Liver (tissue), 3 donors: ENCODE measurements at regions not wholly inside any gene's neighbourhood (a gene's known extent, or its start where the extent isn't known, plus 50 kb on each side); places are given as distances from the start of the nearest gene placed in this dataset.

Experiments used
- ATF3 ChIP-seq: IDR thresholded peaks from 2 replicates; pipeline ENCODE4 v1.6.1; 2016; ENCODE audit warnings: antibody characterized with exemption
- CTCF ChIP-seq: fragments of 150-350 bp; IDR thresholded peaks from 2 replicates; pipeline ENCODE4 v1.5.1; 2017; ENCODE audit warnings: improper control_type of control experiment, low read depth, low read length; ENCODE audit not compliant: missing input control
- FOXA1 ChIP-seq: IDR thresholded peaks from 2 replicates; pipeline ENCODE4 v1.6.1; 2016; ENCODE audit warnings: antibody characterized with exemption
- GABPA ChIP-seq, 2 donors: IDR thresholded peaks in 1 of 2; conservative IDR thresholded peaks in 1 of 2; 2 replicates each; pipeline ENCODE4 v1.6.1; 2016; ENCODE audit warnings: antibody characterized with exemption in 2 of 2, mild to moderate bottlenecking in 1 of 2, moderate library complexity in 1 of 2
- HNF4A ChIP-seq, 2 donors: conservative IDR thresholded peaks; 2 replicates each; pipeline ENCODE4 v1.6.1; 2016; ENCODE audit warnings: antibody characterized with exemption in 2 of 2, mild to moderate bottlenecking in 2 of 2
- JUND ChIP-seq, 2 donors: IDR thresholded peaks; 2 replicates each; pipeline ENCODE4 v1.6.1; 2016; ENCODE audit warnings: antibody characterized with exemption in 2 of 2
- MAX ChIP-seq: IDR thresholded peaks from 2 replicates; pipeline ENCODE4 v1.6.1; 2016; ENCODE audit warnings: antibody characterized with exemption
- NR2F2 ChIP-seq: IDR thresholded peaks from 2 replicates; pipeline ENCODE4 v1.6.1; 2016; ENCODE audit warnings: antibody characterized with exemption
- RAD21 ChIP-seq, 2 donors: IDR thresholded peaks; 2 replicates each; pipeline ENCODE4 v1.6.1; 2016; ENCODE audit warnings: antibody characterized with exemption in 2 of 2, mild to moderate bottlenecking in 2 of 2
- REST ChIP-seq: IDR thresholded peaks from 2 replicates; pipeline ENCODE4 v1.6.1; 2016; ENCODE audit warnings: antibody characterized with exemption, mild to moderate bottlenecking
- RXRA ChIP-seq, 2 donors: IDR thresholded peaks; 2 replicates each; pipeline ENCODE4 v1.6.1; 2017 to 2018; ENCODE audit warnings: antibody characterized with exemption in 2 of 2, mild to moderate bottlenecking in 1 of 2
- TAF1 ChIP-seq: conservative IDR thresholded peaks from 2 replicates; pipeline ENCODE4 v1.6.1; 2016; ENCODE audit warnings: antibody characterized with exemption, mild to moderate bottlenecking
- YY1 ChIP-seq: IDR thresholded peaks from 2 replicates; pipeline ENCODE4 v1.6.1; 2016; ENCODE audit warnings: antibody characterized with exemption, mild to moderate bottlenecking
- ZBTB33 ChIP-seq: IDR thresholded peaks from 2 replicates; pipeline ENCODE4 v1.6.1; 2016; ENCODE audit warnings: antibody characterized with exemption
- donor health status: healthy.
- donor health status: healthy.

- TF ChIP-seq TAF1 (no peak), CTCF (no peak), RXRA (IDR thresholded peaks at IDR 0.05) (no peak), REST (no peak), MAX (no peak), HNF4A (conservative IDR thresholded peaks at IDR 0.05) (no peak), GABPA (IDR thresholded peaks at IDR 0.05 in 1 of 2, conservative IDR thresholded peaks at IDR 0.05 in 1 of 2) (no peak), ATF3 (no peak), RAD21 (IDR thresholded peaks at IDR 0.05) (no peak), FOXA1 (no peak), JUND (IDR thresholded peaks at IDR 0.05) (no peak), ZBTB33 (no peak), NR2F2 (no peak), YY1 (no peak)
These were observed 54.3 kb upstream of the COL6A5 start for GRCh38 chr3:130291148-130291547.
